ENCODE measurements at regions not wholly inside any gene's neighbourhood (a gene's known extent, or its start where the extent isn't known, plus 50 kb on each side); places are given as distances from the start of the nearest gene placed in this dataset.
A peak's percentile ranks its signal among the peaks of the same experiment; 100 is the strongest.

- TF ChIP-seq POLR2A (IDR thresholded peaks at IDR 0.05) (no peak), CTCF (IDR thresholded peaks at IDR 0.05) (no peak)
- no peak for DNase-seq (ENCODE audit: low spot score in 2 of 2)
- intact Hi-C loops (cut with DNase I; ENCODE audit: low total_unique reads): no loop called here
- no peak overlapping the region for H3K4me3 ChIP-seq (ENCODE audit: low read depth, poor library complexity, severe bottlenecking)
Observed at GRCh38 chrX:22760513-22761057, 239.2 kb upstream of the DDX53 start.

DNA sequence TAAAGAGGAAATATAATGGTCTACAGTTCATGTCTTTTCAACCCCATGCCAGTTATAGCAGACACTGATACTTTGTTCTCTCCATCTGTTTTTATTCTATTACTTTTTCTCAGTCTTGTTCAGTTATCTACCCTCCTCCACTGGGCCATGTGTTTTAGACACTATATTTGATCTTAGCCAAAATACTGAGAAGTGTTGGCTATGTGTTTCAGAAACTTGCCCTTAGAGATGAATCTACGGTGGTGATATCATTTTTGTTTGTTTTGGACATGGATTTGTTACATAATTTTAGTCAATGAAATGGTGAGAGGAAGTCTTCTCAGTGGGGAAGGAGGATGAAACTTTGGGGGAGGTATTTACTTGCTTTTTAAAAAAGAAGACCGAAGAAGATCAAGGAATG, 211.5 kb upstream of the DDX53 start:
- intact Hi-C loops (cut with DNase I; ENCODE audit: low total_unique reads): no loop called here
- DNase-seq (ENCODE audit: low spot score in 2 of 2): no peak
- WGBS, 2 donors: 58 to 84% methylated on average over 2 of the region's 2 CpGs
- no peak for TF ChIP-seq CTCF (IDR thresholded peaks at IDR 0.05)
- no peak for TF ChIP-seq POLR2A (IDR thresholded peaks at IDR 0.05)
- no peak overlapping the region for H3K4me3 ChIP-seq (ENCODE audit: low read depth, poor library complexity, severe bottlenecking)

DNA sequence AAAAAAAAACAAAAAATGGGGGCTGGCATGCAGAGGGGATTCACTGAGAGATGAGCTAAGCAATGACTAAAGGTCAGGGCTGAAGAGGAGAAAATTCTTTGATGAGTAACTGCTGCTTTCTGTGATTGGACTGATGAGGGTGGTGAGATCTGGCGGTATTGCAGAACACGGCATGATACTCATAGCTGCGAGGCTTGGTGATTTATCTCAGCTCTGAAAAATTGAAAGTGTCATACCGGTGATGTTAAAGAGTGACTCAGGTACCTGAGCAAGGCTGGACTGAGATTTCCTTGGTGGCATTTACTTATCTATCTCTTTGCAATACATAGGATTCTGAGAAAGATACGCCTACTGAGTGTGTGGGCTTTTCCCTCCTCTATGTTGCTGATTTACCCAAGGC, 204.1 kb upstream of the DDX53 start:
- WGBS, 2 donors: 59 to 67% methylated on average over 5 of the region's 5 CpGs

DNA sequence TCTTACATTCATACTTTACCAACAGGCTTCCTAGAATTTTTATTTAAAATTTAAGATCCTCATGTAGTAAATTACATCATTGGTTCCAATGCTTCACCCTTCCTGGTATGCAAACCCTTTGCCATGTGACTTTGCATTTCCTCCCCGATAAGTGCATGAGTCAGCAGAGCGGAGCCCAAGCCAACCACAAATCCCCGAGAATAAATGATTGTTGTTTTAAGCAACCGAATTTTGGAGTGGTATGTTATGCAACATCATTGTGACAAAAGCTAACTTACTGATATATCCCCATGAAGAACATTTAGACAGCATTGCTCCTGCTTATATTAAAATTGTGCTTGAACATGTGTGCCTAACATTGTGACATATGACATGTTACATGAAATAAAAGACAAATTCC, 199.4 kb upstream of the DDX53 start:
- no peak overlapping the region for H3K4me3 ChIP-seq (ENCODE audit: low read depth, poor library complexity, severe bottlenecking)
- TF ChIP-seq POLR2A (IDR thresholded peaks at IDR 0.05) (no peak), CTCF (IDR thresholded peaks at IDR 0.05) (no peak)
- 44 to 45% methylated on average over 4 of the region's 4 CpGs for WGBS, 2 donors
- peak in 1 of 2 donors; percentile 14 for DNase-seq (ENCODE audit: low spot score in 2 of 2)
- intact Hi-C loops (cut with DNase I; ENCODE audit: low total_unique reads): no loop called here

More for the DNA sequence above, 204.1 kb upstream of the DDX53 start:
- no peak for TF ChIP-seq POLR2A (IDR thresholded peaks at IDR 0.05)
- TF ChIP-seq CTCF (IDR thresholded peaks at IDR 0.05): no peak
- no peak overlapping the region for H3K4me3 ChIP-seq (ENCODE audit: low read depth, poor library complexity, severe bottlenecking)
- no peak for DNase-seq (ENCODE audit: low spot score in 2 of 2)
- intact Hi-C loops (cut with DNase I; ENCODE audit: low total_unique reads): no loop called here

- no peak overlapping the region for H3K4me3 ChIP-seq (ENCODE audit: low read depth, poor library complexity, severe bottlenecking)
- TF ChIP-seq POLR2A (IDR thresholded peaks at IDR 0.05) (no peak), CTCF (IDR thresholded peaks at IDR 0.05) (no peak)
- no peak for DNase-seq (ENCODE audit: low spot score in 2 of 2)
- intact Hi-C loops (cut with DNase I; ENCODE audit: low total_unique reads): no loop called here
- 42 to 43% methylated on average over 1 of the region's 1 CpG for WGBS, 2 donors
Observed at GRCh38 chrX:22800806-22801205, 199.0 kb upstream of the DDX53 start.

DNA sequence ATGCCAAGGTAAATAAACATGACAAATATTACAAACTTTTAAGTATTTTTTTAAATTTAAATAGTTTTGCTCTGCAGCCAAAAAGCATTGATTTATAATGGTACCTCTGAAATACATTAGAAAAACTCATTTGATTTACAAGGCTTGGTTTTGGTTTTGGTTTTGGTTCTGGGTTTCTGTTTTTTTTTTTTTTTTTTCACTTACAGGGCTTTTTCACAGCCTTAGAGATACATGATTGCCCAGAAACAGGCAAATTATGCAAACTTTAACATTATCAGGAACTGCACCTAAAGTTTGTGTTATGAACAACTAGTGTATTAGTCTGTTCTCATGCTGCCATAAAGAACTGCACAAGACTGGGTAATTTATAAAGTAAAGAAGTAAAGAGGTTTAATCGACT, 196.4 kb upstream of the DDX53 start:
- H3K4me3 ChIP-seq (ENCODE audit: low read depth, poor library complexity, severe bottlenecking): no peak overlapping the region
- DNase-seq (ENCODE audit: low spot score in 2 of 2): no peak
- TF ChIP-seq CTCF (IDR thresholded peaks at IDR 0.05) (no peak), POLR2A (IDR thresholded peaks at IDR 0.05) (no peak)
- WGBS, 2 donors: 65 to 71% methylated on average over 1 of the region's 1 CpG
- intact Hi-C loops (cut with DNase I; ENCODE audit: low total_unique reads): no loop called here

All from lower leg skin (tissue), 4 donors.